HCT116 (cell line): ENCODE measurements at regions not wholly inside any gene's neighbourhood (a gene's known extent, or its start where the extent isn't known, plus 50 kb on each side); places are given as distances from the start of the nearest gene placed in this dataset.

Source experiments
- CTCF ChIP-seq, 3 experiments: fragments of 200-600 bp in 1 of 3; sonication (generic) in 1 of 3; IDR thresholded peaks in 2 of 3; conservative IDR thresholded peaks in 1 of 3; 2 replicates each; pipeline ENCODE4 v1.5.1; 2012 to 2017; ENCODE audit warnings: low read depth in 2 of 3, low read length in 2 of 3, antibody characterized with exemption in 1 of 3, borderline replicate concordance in 1 of 3, control low read depth in 1 of 3, mild to moderate bottlenecking in 1 of 3, mixed read lengths in 1 of 3, mixed run types in 1 of 3, moderate library complexity in 1 of 3; ENCODE audit not compliant: insufficient read depth in 1 of 3
- EZH2 ChIP-seq: fragments of 200-600 bp; sonication (generic); IDR thresholded peaks from 2 replicates; pipeline ENCODE4 v1.6.1; 2017; ENCODE audit warnings: antibody characterized with exemption, mixed run types
- JUND ChIP-seq: IDR thresholded peaks from 2 replicates; pipeline ENCODE4 v1.6.1; 2012
- POLR2AphosphoS5 ChIP-seq: IDR thresholded peaks from 2 replicates; pipeline ENCODE4 v1.6.1; 2011; ENCODE audit warnings: mild to moderate bottlenecking, low read depth, low read length, moderate library complexity
- REST ChIP-seq: IDR thresholded peaks from 2 replicates; pipeline ENCODE4 v1.6.1; 2012; ENCODE audit warnings: low read depth
- SP1 ChIP-seq: IDR thresholded peaks from 2 replicates; pipeline ENCODE4 v1.6.1; 2012; ENCODE audit warnings: low read depth
- ZNF274 ChIP-seq: fragments of 200-500 bp; sonication (Bioruptor generic); IDR thresholded peaks from 2 replicates; pipeline ENCODE4 v1.6.1; 2014; ENCODE audit warnings: mild to moderate bottlenecking, low read depth, low read length, inconsistent platforms

GRCh38 chr3:118793176-118793575 is 241.5 kb downstream of the IGSF11 start:
- TF ChIP-seq CTCF (IDR thresholded peaks at IDR 0.05 in 2 of 3, conservative IDR thresholded peaks at IDR 0.05 in 1 of 3; ENCODE audit: borderline replicate concordance in 1 of 3, insufficient read depth in 1 of 3, low read depth in 2 of 3, low read length in 2 of 3) (no peak), ZNF274 (no peak), REST (no peak), EZH2 (no peak), SP1 (no peak), JUND (no peak), POLR2AphosphoS5 (no peak)
